Gastrocnemius medialis (tissue), 4 donors: ENCODE measurements at regions not wholly inside any gene's neighbourhood (a gene's known extent, or its start where the extent isn't known, plus 50 kb on each side); places are given as distances from the start of the nearest gene placed in this dataset.

ENCODE experiments used
- POLR2A ChIP-seq, 2 donors: fragments of 450-650 bp; IDR thresholded peaks; one replicate each; pipeline ENCODE4 v1.6.1; 2017; ENCODE audit warnings: antibody characterized with exemption in 2 of 2, mild to moderate bottlenecking in 2 of 2, moderate library complexity in 2 of 2
- TF ChIP-seq, protein P1 (sequence below), 5 experiments: fragments of 450-650 bp in 3 of 5; fragments of 200-600 bp in 2 of 5; sonication (generic) in 2 of 5; IDR thresholded peaks in 4 of 5; conservative IDR thresholded peaks in 1 of 5; 1 replicate in 4 of 5; 2 replicates in 1 of 5; pipeline ENCODE4 v1.5.1; 2016 to 2019; ENCODE audit warnings: antibody characterized with exemption in 5 of 5, mild to moderate bottlenecking in 3 of 5, moderate library complexity in 3 of 5

DNA sequence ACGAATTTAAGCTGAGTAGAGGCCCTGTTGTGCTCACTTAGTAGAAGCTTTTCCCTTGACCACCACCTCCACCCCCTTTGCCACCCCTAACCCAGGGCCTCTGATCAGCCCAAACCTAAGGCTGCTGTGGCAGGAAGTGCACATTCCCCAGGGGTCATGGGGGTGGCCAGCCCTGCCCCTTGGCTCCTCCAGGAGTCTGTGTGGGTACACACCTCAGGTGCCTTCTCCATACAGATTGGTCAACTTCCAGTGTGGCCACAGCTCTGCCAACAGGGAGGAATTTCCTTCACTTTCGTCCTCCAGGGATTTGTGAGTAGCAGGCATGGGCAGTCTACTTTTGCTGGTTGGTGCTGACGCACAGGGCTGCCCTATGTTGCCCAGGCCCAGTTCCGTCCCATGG, 249.9 kb upstream of the ZNF32 start:
- TF ChIP-seq, protein P1, sequence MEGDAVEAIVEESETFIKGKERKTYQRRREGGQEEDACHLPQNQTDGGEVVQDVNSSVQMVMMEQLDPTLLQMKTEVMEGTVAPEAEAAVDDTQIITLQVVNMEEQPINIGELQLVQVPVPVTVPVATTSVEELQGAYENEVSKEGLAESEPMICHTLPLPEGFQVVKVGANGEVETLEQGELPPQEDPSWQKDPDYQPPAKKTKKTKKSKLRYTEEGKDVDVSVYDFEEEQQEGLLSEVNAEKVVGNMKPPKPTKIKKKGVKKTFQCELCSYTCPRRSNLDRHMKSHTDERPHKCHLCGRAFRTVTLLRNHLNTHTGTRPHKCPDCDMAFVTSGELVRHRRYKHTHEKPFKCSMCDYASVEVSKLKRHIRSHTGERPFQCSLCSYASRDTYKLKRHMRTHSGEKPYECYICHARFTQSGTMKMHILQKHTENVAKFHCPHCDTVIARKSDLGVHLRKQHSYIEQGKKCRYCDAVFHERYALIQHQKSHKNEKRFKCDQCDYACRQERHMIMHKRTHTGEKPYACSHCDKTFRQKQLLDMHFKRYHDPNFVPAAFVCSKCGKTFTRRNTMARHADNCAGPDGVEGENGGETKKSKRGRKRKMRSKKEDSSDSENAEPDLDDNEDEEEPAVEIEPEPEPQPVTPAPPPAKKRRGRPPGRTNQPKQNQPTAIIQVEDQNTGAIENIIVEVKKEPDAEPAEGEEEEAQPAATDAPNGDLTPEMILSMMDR (IDR thresholded peaks at IDR 0.05 in 4 of 5, conservative IDR thresholded peaks at IDR 0.05 in 1 of 5): no peak
- no peak for TF ChIP-seq POLR2A (IDR thresholded peaks at IDR 0.05)
